Liver (tissue), 3 donors: ENCODE measurements at regions not wholly inside any gene's neighbourhood (a gene's known extent, or its start where the extent isn't known, plus 50 kb on each side); places are given as distances from the start of the nearest gene placed in this dataset.

Source experiments
- GABPA ChIP-seq, 2 donors: IDR thresholded peaks in 1 of 2; conservative IDR thresholded peaks in 1 of 2; 2 replicates each; pipeline ENCODE4 v1.6.1; 2016; ENCODE audit warnings: antibody characterized with exemption in 2 of 2, mild to moderate bottlenecking in 1 of 2, moderate library complexity in 1 of 2
- TF ChIP-seq, protein P1 (sequence below): fragments of 150-350 bp; IDR thresholded peaks from 2 replicates; pipeline ENCODE4 v1.5.1; 2017; ENCODE audit warnings: improper control_type of control experiment, low read depth, low read length; ENCODE audit not compliant: missing input control
- TF ChIP-seq, protein P2 (sequence below): IDR thresholded peaks from 2 replicates; pipeline ENCODE4 v1.6.1; 2016; ENCODE audit warnings: antibody characterized with exemption, mild to moderate bottlenecking
- donor health status: healthy.
- donor health status: healthy.

GRCh38 chr12:85373045-85373444 is 93.0 kb downstream of the ALX1 start:
- TF ChIP-seq, protein P1, sequence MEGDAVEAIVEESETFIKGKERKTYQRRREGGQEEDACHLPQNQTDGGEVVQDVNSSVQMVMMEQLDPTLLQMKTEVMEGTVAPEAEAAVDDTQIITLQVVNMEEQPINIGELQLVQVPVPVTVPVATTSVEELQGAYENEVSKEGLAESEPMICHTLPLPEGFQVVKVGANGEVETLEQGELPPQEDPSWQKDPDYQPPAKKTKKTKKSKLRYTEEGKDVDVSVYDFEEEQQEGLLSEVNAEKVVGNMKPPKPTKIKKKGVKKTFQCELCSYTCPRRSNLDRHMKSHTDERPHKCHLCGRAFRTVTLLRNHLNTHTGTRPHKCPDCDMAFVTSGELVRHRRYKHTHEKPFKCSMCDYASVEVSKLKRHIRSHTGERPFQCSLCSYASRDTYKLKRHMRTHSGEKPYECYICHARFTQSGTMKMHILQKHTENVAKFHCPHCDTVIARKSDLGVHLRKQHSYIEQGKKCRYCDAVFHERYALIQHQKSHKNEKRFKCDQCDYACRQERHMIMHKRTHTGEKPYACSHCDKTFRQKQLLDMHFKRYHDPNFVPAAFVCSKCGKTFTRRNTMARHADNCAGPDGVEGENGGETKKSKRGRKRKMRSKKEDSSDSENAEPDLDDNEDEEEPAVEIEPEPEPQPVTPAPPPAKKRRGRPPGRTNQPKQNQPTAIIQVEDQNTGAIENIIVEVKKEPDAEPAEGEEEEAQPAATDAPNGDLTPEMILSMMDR: no peak
- TF ChIP-seq, protein P2, sequence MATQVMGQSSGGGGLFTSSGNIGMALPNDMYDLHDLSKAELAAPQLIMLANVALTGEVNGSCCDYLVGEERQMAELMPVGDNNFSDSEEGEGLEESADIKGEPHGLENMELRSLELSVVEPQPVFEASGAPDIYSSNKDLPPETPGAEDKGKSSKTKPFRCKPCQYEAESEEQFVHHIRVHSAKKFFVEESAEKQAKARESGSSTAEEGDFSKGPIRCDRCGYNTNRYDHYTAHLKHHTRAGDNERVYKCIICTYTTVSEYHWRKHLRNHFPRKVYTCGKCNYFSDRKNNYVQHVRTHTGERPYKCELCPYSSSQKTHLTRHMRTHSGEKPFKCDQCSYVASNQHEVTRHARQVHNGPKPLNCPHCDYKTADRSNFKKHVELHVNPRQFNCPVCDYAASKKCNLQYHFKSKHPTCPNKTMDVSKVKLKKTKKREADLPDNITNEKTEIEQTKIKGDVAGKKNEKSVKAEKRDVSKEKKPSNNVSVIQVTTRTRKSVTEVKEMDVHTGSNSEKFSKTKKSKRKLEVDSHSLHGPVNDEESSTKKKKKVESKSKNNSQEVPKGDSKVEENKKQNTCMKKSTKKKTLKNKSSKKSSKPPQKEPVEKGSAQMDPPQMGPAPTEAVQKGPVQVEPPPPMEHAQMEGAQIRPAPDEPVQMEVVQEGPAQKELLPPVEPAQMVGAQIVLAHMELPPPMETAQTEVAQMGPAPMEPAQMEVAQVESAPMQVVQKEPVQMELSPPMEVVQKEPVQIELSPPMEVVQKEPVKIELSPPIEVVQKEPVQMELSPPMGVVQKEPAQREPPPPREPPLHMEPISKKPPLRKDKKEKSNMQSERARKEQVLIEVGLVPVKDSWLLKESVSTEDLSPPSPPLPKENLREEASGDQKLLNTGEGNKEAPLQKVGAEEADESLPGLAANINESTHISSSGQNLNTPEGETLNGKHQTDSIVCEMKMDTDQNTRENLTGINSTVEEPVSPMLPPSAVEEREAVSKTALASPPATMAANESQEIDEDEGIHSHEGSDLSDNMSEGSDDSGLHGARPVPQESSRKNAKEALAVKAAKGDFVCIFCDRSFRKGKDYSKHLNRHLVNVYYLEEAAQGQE: no peak
- no peak for TF ChIP-seq GABPA (IDR thresholded peaks at IDR 0.05 in 1 of 2, conservative IDR thresholded peaks at IDR 0.05 in 1 of 2)
